H1 (cell line): ENCODE measurements at regions not wholly inside any gene's neighbourhood (a gene's known extent, or its start where the extent isn't known, plus 50 kb on each side); places are given as distances from the start of the nearest gene placed in this dataset.
A peak's percentile ranks its signal among the peaks of the same experiment; 100 is the strongest.

Source experiments
- ATF3 ChIP-seq: IDR thresholded peaks from 2 replicates; pipeline ENCODE4 v1.6.1; 2011; ENCODE audit warnings: low read depth, mild to moderate bottlenecking, low read length; ENCODE audit not compliant: insufficient read depth
- CHD7 ChIP-seq: fragments of 300-600 bp; sonication (generic); IDR thresholded peaks from 2 replicates; pipeline ENCODE4 v1.7.1; 2012; ENCODE audit warnings: low read length, moderate library complexity, mild to moderate bottlenecking, inconsistent platforms; ENCODE audit not compliant: insufficient replicate concordance
- E2F6 ChIP-seq: IDR thresholded peaks from 2 replicates; pipeline ENCODE4 v1.6.1; 2012; ENCODE audit warnings: inconsistent platforms
- EP300 ChIP-seq, 2 experiments: IDR thresholded peaks; 1 replicate in 1 of 2; 2 replicates in 1 of 2; pipeline ENCODE4 v1.6.1; 2011 to 2012; ENCODE audit warnings: low read depth in 2 of 2, low read length in 2 of 2, mild to moderate bottlenecking in 2 of 2, borderline replicate concordance in 1 of 2, inconsistent platforms in 1 of 2, moderate library complexity in 1 of 2
- FOSL1 ChIP-seq: IDR thresholded peaks from 2 replicates; pipeline ENCODE4 v1.6.1; 2011; ENCODE audit warnings: mild to moderate bottlenecking, low read depth, low read length, moderate library complexity; ENCODE audit not compliant: insufficient read depth
- HDAC6 ChIP-seq: IDR thresholded peaks from one replicate; pipeline ENCODE4 v1.7.1; 2012; ENCODE audit warnings: low read depth, mild to moderate bottlenecking, inconsistent platforms, low read length, moderate library complexity
- JUND ChIP-seq: IDR thresholded peaks from 2 replicates; pipeline ENCODE4 v1.6.1; 2011; ENCODE audit warnings: mild to moderate bottlenecking, improper control_type of control experiment, low read length
- POLR2A ChIP-seq, 2 experiments: IDR thresholded peaks; 1 replicate in 1 of 2; 2 replicates in 1 of 2; pipeline ENCODE4 v1.6.1; 2011; ENCODE audit warnings: low read depth in 2 of 2, low read length in 2 of 2, mild to moderate bottlenecking in 2 of 2; ENCODE audit errors: control extremely low read depth in 1 of 2
- POLR2AphosphoS5 ChIP-seq: IDR thresholded peaks from 2 replicates; pipeline ENCODE4 v1.6.1; 2011; ENCODE audit warnings: low read depth, low read length
- TCF12 ChIP-seq: IDR thresholded peaks from 2 replicates; pipeline ENCODE4 v1.6.1; 2011; ENCODE audit warnings: low read depth, mild to moderate bottlenecking, low read length
- YY1 ChIP-seq: IDR thresholded peaks from 2 replicates; pipeline ENCODE4 v1.6.1; 2011; ENCODE audit warnings: low read depth, mild to moderate bottlenecking, low read length

- TF ChIP-seq CHD7 = peak; percentile 65
- no peak for TF ChIP-seq E2F6
- TF ChIP-seq EP300 (IDR thresholded peaks at IDR 0.05; ENCODE audit: borderline replicate concordance in 1 of 2, low read depth in 2 of 2, low read length in 2 of 2) = peak in 1 of 2 experiments; percentile 10; a peak in 1 of 3 replicates
- TF ChIP-seq HDAC6 = no peak
- peak; percentile 57 to 67 for TF ChIP-seq POLR2A (IDR thresholded peaks at IDR 0.05; ENCODE audit: control extremely low read depth in 1 of 2, low read depth in 2 of 2, low read length in 2 of 2)
- 0 out of 2 replicates have a peak, but pooled peaks have one; percentile 19 for TF ChIP-seq TCF12
- TF ChIP-seq ATF3 = no peak
- peak; percentile 85 for TF ChIP-seq POLR2AphosphoS5
- TF ChIP-seq JUND = no peak
- TF ChIP-seq YY1 = 0 out of 2 replicates have a peak, but pooled peaks have one; percentile 36
- TF ChIP-seq FOSL1 = no peak
Measured at GRCh38 chr1:149845416-149845815, 54.0 kb upstream of the BOLA1 start (continued).
